PC-3 (cell line): ENCODE measurements at regions not wholly inside any gene's neighbourhood (a gene's known extent, or its start where the extent isn't known, plus 50 kb on each side); places are given as distances from the start of the nearest gene placed in this dataset.

ENCODE experiments used
- ATAC-seq: fragments of 200-7000 bp; cut with Tn5 transposase; 2 replicates; pipeline ENCODE4 v1.9.1; 2020; ENCODE audit warnings: mild to moderate bottlenecking, moderate library complexity
- BruUV-seq: library from RNA; stranded (reverse); fragments of 400-500 nt; replicated peaks from 2 replicates; lab custom pipeline; 2021; lab: Mats Ljungman, UMichigan
- CTCF ChIA-PET: fragments of 300-600 bp; sonication (Branson Sonifier 250); formaldehyde crosslinking; loops from one replicate; lab custom pipeline; 2022; ENCODE audit warnings: antibody characterized with exemption; lab: Charles Lee
- POLR2A ChIA-PET: fragments of 300-600 bp; sonication (Branson Sonifier 250); formaldehyde crosslinking; loops from one replicate; lab custom pipeline; 2022; ENCODE audit warnings: antibody characterized with exemption; ENCODE audit not compliant: unreplicated experiment; lab: Charles Lee
- DNase-seq: peaks from one replicate; pipeline ENCODE4 v3.0.0-alpha.2; 2015
- H2AFZ ChIP-seq: fragments of 300-600 bp; sonication (generic); 2 replicates; pipeline ENCODE4 v1.6.0; 2016; ENCODE audit warnings: antibody characterized with exemption, low read length
- H3F3A ChIP-seq: fragments of 300-600 bp; sonication (generic); one replicate; pipeline ENCODE4 v1.6.0; 2017; ENCODE audit warnings: antibody characterized with exemption, low read length, control low read depth, mild to moderate bottlenecking; ENCODE audit not compliant: unreplicated experiment
- H3K27ac ChIP-seq: fragments of 300-600 bp; sonication (generic); 2 replicates; pipeline ENCODE4 v1.5.1; 2016; ENCODE audit warnings: mild to moderate bottlenecking, low read length
- H3K27me3 ChIP-seq: fragments of 300-600 bp; sonication (generic); 2 replicates; pipeline ENCODE4 v1.6.1; 2016; ENCODE audit warnings: low read length, mixed read lengths
- H3K36me3 ChIP-seq: fragments of 300-600 bp; sonication (generic); 2 replicates; pipeline ENCODE4 v1.6.1; 2016; ENCODE audit warnings: low read depth, mixed run types, low read length, mixed read lengths
- H3K4me1 ChIP-seq: fragments of 300-600 bp; sonication (generic); 2 replicates; pipeline ENCODE4 v1.5.1; 2016; ENCODE audit warnings: low read length; ENCODE audit not compliant: insufficient read depth
- H3K4me2 ChIP-seq: fragments of 300-600 bp; sonication (generic); 2 replicates; pipeline ENCODE4 v1.6.0; 2016; ENCODE audit warnings: low read length
- H3K4me3 ChIP-seq: fragments of 300-600 bp; sonication (generic); 2 replicates; pipeline ENCODE4 v1.5.1; 2016; ENCODE audit warnings: mild to moderate bottlenecking, low read length, mixed read lengths
- H3K79me2 ChIP-seq: fragments of 300-600 bp; sonication (generic); 2 replicates; pipeline ENCODE4 v1.6.1; 2017; ENCODE audit warnings: low read length, mixed read lengths
- H3K9ac ChIP-seq: fragments of 300-600 bp; sonication (generic); 2 replicates; pipeline ENCODE4 v1.6.0; 2016; ENCODE audit warnings: mild to moderate bottlenecking, low read length
- H3K9me2 ChIP-seq: fragments of 300-600 bp; sonication (generic); replicated peaks from 2 replicates; pipeline ENCODE4 v1.6.1; 2016; ENCODE audit warnings: mixed run types, low read length, mixed read lengths
- H3K9me3 ChIP-seq: fragments of 300-600 bp; sonication (generic); 2 replicates; pipeline ENCODE4 v1.6.1; 2016; ENCODE audit warnings: low read length, mixed read lengths
- H4K20me1 ChIP-seq: fragments of 300-600 bp; sonication (generic); 2 replicates; pipeline ENCODE4 v1.6.1; 2016; ENCODE audit warnings: low read length, mixed read lengths
- CTCF ChIP-seq: fragments of 300-600 bp; sonication (generic); conservative IDR thresholded peaks from 2 replicates; pipeline ENCODE4 v1.5.1; 2017; ENCODE audit warnings: antibody characterized with exemption, low read depth, mild to moderate bottlenecking, low read length
- EZH2 ChIP-seq: fragments of 300-600 bp; sonication (generic); IDR thresholded peaks from one replicate; pipeline ENCODE4 v1.6.1; 2017; ENCODE audit warnings: antibody characterized with exemption, mild to moderate bottlenecking, low read length; ENCODE audit not compliant: unreplicated experiment
- EZH2phosphoT487 ChIP-seq: fragments of 300-600 bp; sonication (generic); IDR thresholded peaks from 2 replicates; pipeline ENCODE4 v1.6.1; 2018; ENCODE audit warnings: mild to moderate bottlenecking, antibody characterized with exemption, low read length, borderline replicate concordance
- intact Hi-C: fragments of 100-400 bp; cut with micrococcal nuclease; formaldehyde crosslinking; loops from 2 replicates; pipeline ENCODE4 v1.9.0; 2023

DNA sequence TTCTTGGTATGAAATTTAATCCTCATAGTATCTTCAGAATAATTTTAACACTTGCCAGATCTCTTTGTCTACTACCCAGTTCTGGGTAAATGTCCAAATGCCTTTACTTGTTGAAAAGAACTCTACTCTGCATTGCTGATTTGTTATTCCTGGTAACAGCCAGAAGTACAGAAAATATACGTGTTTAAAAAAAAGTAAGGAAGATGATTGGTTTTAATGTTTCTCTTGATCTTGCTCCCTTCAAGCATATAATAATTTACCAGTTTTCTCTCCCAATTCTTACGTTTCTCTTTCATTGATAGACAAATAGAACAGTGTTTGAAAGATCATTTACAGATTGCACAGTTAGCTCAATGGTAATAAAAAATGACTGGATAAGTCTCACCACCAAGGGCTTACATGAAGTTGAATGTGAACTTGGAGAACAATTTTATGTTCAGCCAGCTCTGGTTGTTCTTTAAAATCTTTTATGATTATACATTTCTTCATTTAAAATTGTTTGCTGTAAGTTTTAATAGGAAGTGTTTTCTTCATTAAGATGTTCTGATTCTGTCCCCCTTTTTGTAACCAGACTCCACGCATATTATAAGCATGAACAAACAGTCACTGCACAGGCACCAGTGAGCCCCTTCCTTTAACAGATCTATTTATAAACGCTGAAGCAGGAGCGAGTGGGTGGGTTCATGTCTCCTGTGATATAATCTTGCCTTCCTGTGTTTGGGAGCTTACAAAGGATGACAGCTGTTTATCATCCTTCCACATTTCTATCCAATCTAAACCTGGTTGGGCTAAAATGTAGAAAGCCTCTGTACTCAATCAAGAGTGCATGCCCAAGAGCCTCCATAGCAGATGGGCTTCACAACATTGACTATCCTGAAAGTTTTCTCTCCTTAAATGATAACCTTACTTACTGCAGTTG lies 299.5 kb downstream of the PRL start:
- ATAC-seq (no peak), DNase-seq (no peak)
- Histone ChIP-seq H3K27ac (no peak overlapping the region), H4K20me1 (no peaks in the 10 kb centered on the region), H3K9me2 (no peaks in the 10 kb centered on the region; the same call in 1 of the 2 replicates), H3K4me3 (no peak overlapping the region), H3K9me3 (no peaks in the 10 kb centered on the region), H3K4me2 (no peak overlapping the region), H3K36me3 (no peaks in the 10 kb centered on the region), H3F3A (no peaks in the 10 kb centered on the region), H3K27me3 (no peaks in the 10 kb centered on the region), H2AFZ (no peak overlapping the region; the same call in 1 of the 2 replicates), H3K4me1 (peaks cover 2% of the 10 kb centered on the region), H3K79me2 (no peaks in the 10 kb centered on the region), H3K9ac (no peak overlapping the region)
- ChIA-PET POLR2A (no interaction called here), CTCF (no interaction called here)
- TF ChIP-seq EZH2phosphoT487 (no peak), CTCF (no peak), EZH2 (no peak)
- intact Hi-C loops: no loop called here
- BruUV-seq: no TSS peak

DNA sequence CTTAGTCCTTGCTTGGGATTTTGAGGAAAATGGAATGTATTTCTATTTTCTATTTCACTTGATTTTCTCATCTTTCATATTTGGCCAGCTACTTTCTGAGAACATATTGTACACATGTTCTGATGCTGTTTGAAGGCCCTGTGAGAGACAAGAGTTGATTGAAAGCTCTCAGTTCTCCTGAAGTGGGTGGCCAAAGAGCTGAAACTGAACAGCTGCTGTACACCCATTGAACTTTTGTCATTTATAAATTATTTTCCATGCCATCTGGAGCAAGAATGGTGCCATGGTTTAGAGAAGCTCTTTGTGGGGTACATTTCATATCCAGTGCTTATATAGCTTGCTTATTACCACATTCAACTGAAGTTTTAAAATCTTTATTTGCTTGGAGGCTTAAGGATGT lies 298.3 kb downstream of the PRL start:
- Histone ChIP-seq H3K9me3 (no peaks in the 10 kb centered on the region), H3K27me3 (no peaks in the 10 kb centered on the region), H3K4me1 (no peaks in the 10 kb centered on the region), H3K4me3 (no peak overlapping the region), H2AFZ (no peak overlapping the region), H3F3A (no peaks in the 10 kb centered on the region), H3K4me2 (no peak overlapping the region), H3K27ac (no peak overlapping the region), H3K9ac (no peak overlapping the region), H3K79me2 (no peaks in the 10 kb centered on the region), H4K20me1 (no peaks in the 10 kb centered on the region), H3K9me2 (no peaks in the 10 kb centered on the region; the same call in 1 of the 2 replicates), H3K36me3 (no peaks in the 10 kb centered on the region)
- TF ChIP-seq EZH2phosphoT487: no peak
- intact Hi-C loops: no loop called here
- no peak for DNase-seq
- CTCF ChIA-PET: no interaction called here
- no peak for ATAC-seq
- no TSS peak for BruUV-seq
- POLR2A ChIA-PET: no interaction called here

DNA sequence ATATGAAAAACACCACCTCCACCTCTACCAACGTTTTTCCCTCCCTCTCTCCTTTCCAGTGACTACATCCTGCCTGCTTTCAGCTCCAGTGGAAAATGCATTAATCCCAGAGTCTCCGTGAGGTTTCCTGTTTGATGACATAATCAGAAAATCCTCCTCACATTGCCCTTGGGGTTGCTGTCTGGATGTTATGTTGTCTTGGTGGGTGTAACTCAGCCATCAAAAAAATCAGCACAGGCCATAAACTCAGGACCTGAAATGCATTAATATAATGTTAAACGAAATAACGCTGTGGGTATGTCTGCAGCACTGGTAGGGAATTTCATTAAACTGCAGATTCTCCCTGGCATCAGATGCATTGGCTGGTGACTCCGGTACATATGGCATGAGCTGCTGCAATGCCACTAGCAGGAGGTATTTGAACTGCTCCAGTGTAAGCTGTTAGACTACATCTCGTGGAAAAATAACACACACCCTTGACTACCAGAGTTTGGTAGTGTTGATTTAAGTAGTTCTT lies 297.8 kb downstream of the PRL start:
- TF ChIP-seq EZH2phosphoT487: no peak
- no peak for TF ChIP-seq EZH2
- no peak for TF ChIP-seq CTCF
- Histone ChIP-seq H3K4me2 (no peak overlapping the region), H3K27me3 (no peaks in the 10 kb centered on the region), H3K4me3 (no peak overlapping the region), H3K79me2 (no peaks in the 10 kb centered on the region), H2AFZ (no peak overlapping the region), H3K9me3 (no peaks in the 10 kb centered on the region), H3K4me1 (no peaks in the 10 kb centered on the region), H4K20me1 (no peaks in the 10 kb centered on the region), H3K27ac (no peak overlapping the region), H3K9ac (no peak overlapping the region), H3K9me2 (no peaks in the 10 kb centered on the region; the same call in 1 of the 2 replicates), H3F3A (no peaks in the 10 kb centered on the region), H3K36me3 (no peaks in the 10 kb centered on the region)
- POLR2A ChIA-PET: no interaction called here
- CTCF ChIA-PET: no interaction called here
- ATAC-seq: no peak
- no TSS peak for BruUV-seq
- DNase-seq: no peak
- intact Hi-C loops: no loop called here
